Fibroblast of upper back skin (primary cell): ENCODE measurements at regions not wholly inside any gene's neighbourhood (a gene's known extent, or its start where the extent isn't known, plus 50 kb on each side); places are given as distances from the start of the nearest gene placed in this dataset.
"Not testable (repeated sequence)": the region's sequence is repeated elsewhere in the genome, so short reads cannot be mapped to it uniquely, and the experiment has no call there.

Experiments used
- DNase-seq: peaks from one replicate; pipeline ENCODE4 v3.0.0-alpha.2; 2013

GRCh38 chr1:191025896-191026642 is 548.4 kb upstream of the BRINP3 start:
- DNase-seq: no peak

GRCh38 chr1:191026828-191027227 is 549.2 kb upstream of the BRINP3 start:
- DNase-seq: no peak

GRCh38 chr1:191034132-191034531 is 556.5 kb upstream of the BRINP3 start:
- no peak for DNase-seq

GRCh38 chr1:191043066-191043465 is 565.4 kb upstream of the BRINP3 start:
- DNase-seq: no peak

- no peak for DNase-seq
These were observed 572.1 kb upstream of the BRINP3 start for GRCh38 chr1:191049781-191050180.

GRCh38 chr1:191052888-191053287 is 575.2 kb upstream of the BRINP3 start:
- DNase-seq: no peak

GRCh38 chr1:191065346-191065745 is 587.7 kb upstream of the BRINP3 start:
- DNase-seq: no peak

- no peak for DNase-seq
These were observed 588.1 kb upstream of the BRINP3 start for GRCh38 chr1:191065771-191066170.

GRCh38 chr1:191074881-191075280 is 597.2 kb upstream of the BRINP3 start:
- no peak for DNase-seq

- DNase-seq: not testable (repeated sequence)
These were observed 605.4 kb upstream of the BRINP3 start for GRCh38 chr1:191083090-191083489.

- no peak for DNase-seq
These were observed 607.5 kb upstream of the BRINP3 start for GRCh38 chr1:191085121-191085520.

GRCh38 chr1:191086910-191087309 is 609.2 kb upstream of the BRINP3 start:
- DNase-seq: no peak

- no peak for DNase-seq
These were observed 618.7 kb upstream of the BRINP3 start for GRCh38 chr1:191096405-191096804.

GRCh38 chr1:191099696-191100095 is 622.0 kb upstream of the BRINP3 start:
- DNase-seq: no peak

- no peak for DNase-seq
These were observed 624.3 kb upstream of the BRINP3 start for GRCh38 chr1:191101960-191102359.

- DNase-seq: no peak
These were observed 648.3 kb upstream of the BRINP3 start for GRCh38 chr1:191125950-191126349.

- peak; percentile 18 for DNase-seq
These were observed 657.1 kb upstream of the BRINP3 start for GRCh38 chr1:191134796-191135195.

- no peak for DNase-seq
These were observed 662.4 kb upstream of the BRINP3 start for GRCh38 chr1:191140038-191140437.

GRCh38 chr1:191142748-191143147 is 665.1 kb upstream of the BRINP3 start:
- DNase-seq: no peak

- no peak for DNase-seq
These were observed 668.2 kb upstream of the BRINP3 start for GRCh38 chr1:191145834-191146233.

- no peak for DNase-seq
These were observed 673.7 kb upstream of the BRINP3 start for GRCh38 chr1:191151321-191151807.

GRCh38 chr1:191152776-191153175 is 675.1 kb upstream of the BRINP3 start:
- DNase-seq: no peak

- no peak for DNase-seq
These were observed 677.5 kb upstream of the BRINP3 start for GRCh38 chr1:191155178-191155577.

- DNase-seq: no peak
These were observed 683.2 kb upstream of the BRINP3 start for GRCh38 chr1:191160837-191161236.

GRCh38 chr1:191162762-191163161 is 685.1 kb upstream of the BRINP3 start:
- no peak for DNase-seq
